HG03520 (cell line): ENCODE measurements at regions not wholly inside any gene's neighbourhood (a gene's known extent, or its start where the extent isn't known, plus 50 kb on each side); places are given as distances from the start of the nearest gene placed in this dataset.
"Not testable (repeated sequence)": the region's sequence is repeated elsewhere in the genome, so short reads cannot be mapped to it uniquely, and the experiment has no call there.

Source experiments
- ATAC-seq: cut with Tn5 transposase; IDR thresholded peaks from one replicate; pipeline ENCODE4 v1.9.1; 2021; ENCODE audit warnings: mild to moderate bottlenecking, moderate library complexity; ENCODE audit not compliant: unreplicated experiment

- ATAC-seq, result no peak
Observed at GRCh38 chr4:103324811-103325210, 126.7 kb upstream of the CENPE start.

DNA sequence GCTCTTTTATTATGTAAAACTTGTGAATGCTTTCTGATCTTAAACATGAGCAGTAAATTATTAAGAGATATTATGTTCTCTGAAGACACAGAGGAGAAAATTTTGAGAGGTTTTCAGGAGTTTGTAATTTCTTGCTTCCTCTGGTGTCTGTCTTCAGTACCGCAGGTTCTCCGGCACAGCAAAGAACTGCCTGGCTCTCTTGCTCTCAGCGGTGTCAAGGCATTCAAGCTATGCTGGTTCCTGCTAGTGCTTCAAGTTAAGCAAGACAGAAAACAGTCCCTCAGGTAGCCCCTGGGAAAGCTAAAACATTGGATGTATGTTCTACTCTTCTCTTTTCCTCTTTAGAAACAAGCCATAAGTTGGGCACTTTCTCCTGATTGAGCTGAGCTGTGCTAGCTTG, 120.2 kb upstream of the CENPE start:
- ATAC-seq, result no peak

GRCh38 chr4:103308248-103308561, 110.1 kb upstream of the CENPE start:
- ATAC-seq, result no peak

GRCh38 chr4:103307453-103308247, 109.5 kb upstream of the CENPE start:
- ATAC-seq, result no peak

DNA sequence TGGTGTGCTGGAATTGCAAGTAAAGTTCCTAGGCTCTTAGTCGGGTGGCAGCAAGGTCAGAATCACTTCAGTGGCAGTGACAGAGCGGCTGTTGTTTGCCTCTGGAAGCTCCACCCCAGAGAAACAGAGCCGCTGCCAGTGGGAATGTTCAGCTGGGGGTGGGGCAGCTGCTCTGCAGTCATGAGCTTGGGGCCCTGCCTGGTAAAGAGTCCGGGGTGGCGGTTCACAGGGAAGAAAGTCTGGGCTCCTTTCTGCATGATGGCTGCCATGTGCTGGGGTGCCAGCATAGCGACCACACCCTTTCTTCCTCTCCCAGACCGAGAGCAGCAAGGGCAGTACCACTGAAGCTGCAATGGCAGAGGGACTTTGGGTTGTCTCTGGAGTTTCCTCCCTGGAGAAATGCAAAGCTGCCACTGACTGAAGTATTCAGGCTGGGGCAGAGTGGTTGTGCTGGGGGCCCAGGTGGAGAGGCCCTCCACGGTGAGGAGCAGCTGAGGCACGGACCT, 108.8 kb upstream of the CENPE start:
- ATAC-seq, result no peak

- ATAC-seq, result no peak
Observed at GRCh38 chr4:103305355-103305754, 107.2 kb upstream of the CENPE start.

- ATAC-seq, result no peak
Observed at GRCh38 chr4:103303011-103303410, 104.9 kb upstream of the CENPE start.

DNA sequence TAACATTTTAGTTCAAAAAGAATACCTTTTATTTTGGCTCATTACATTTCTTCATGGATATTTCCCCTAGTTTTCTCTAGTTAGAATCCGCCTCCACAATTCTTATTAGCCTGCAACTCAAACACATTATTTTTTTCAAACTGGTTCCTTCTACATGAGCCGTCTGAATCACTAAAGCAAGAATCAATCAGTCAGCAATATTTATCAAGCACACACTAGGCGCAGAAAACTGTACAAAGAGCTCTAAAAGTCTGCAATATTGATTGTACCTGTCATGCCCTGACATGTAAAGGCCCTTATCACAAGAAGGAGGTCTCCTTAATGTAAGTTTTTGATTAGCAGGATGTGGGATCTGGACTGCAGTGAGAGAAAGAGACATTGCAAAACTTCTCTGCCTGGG, 94.8 kb upstream of the CENPE start:
- ATAC-seq, result no peak

GRCh38 chr4:103292373-103292772, 94.2 kb upstream of the CENPE start:
- ATAC-seq, result no peak

DNA sequence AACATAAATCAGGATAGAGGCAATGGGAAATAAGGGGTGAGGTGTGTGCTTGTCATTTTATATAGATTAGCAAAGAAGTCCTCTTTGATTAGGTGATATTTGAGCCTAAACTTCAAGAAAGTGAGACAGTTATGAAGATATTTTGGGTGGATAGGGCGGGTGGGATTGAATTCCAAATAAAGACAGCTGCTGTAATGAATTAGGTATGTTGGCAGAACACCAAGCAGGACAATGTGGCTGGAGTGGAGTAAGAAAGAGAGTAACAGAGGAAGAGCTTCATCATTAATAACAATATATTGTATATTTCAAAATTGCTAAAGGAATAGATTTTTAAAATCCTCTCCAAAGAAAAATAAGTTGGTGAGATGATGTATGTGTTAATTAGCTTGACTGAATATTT, 91.0 kb upstream of the CENPE start:
- ATAC-seq, result no peak

DNA sequence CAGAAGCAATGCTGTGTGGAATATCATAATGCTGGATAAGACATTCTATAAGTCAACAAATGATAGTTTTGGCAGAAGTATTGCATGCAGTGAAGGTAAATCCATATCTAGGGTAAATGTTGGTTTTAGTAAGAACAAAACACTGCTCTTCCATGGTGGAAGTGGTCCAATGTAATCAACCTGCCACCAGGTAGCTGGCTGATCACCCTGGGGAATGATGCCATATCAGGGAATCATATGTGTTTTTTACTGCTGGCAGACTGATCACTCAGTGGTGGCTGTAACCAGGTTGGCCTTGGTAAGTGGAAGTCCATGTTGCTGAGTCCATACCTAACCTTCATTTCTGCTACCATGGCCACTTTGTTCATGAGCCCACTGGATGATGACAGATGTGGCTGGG, 74.0 kb upstream of the CENPE start:
- ATAC-seq, result no peak

DNA sequence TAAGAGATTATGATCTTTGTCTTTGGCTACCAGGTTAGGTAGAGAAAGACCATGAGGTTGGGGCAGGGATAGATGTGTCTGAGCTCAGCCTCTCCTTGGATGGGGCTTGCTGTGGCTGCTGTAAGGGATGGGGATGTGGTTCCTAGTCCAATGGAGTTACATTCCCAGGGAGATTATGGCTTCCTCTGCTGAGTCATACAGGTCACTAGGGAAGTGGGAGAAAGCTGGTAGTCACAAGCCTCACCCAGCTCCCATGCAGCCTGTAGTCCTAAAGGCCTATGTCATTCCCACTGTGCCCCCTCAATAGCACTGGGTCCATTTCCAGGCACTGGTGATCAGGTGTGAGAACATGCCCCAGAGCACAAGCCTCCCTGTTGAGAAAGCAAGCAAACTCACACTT, 70.6 kb upstream of the CENPE start:
- no peak for ATAC-seq

DNA sequence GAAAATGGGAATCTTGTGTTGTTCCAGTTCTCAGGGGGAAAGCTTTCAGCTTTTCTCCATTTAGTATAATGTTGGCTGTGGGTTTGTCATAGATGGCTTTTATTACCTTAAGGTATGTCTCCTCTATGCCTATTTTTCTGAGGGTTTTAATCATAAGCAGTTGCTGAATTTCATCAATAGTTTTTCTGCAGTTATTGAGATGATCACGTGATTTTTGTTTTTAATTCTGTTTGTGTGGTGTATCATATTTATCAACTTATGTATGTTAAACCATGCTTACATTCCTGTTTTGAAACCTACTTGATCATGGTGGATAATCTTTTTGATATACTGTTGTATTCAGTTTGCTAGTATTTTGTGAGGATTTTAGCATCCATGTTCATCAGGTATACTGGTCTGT, 66.8 kb upstream of the CENPE start:
- no peak for ATAC-seq

- ATAC-seq, result not testable (repeated sequence)
Observed at GRCh38 chr4:103256068-103256467, 57.9 kb upstream of the CENPE start.
